G401.6 (cell line): ENCODE measurements at regions not wholly inside any gene's neighbourhood (a gene's known extent, or its start where the extent isn't known, plus 50 kb on each side); places are given as distances from the start of the nearest gene placed in this dataset.

ENCODE experiments used
- FAIRE-seq: peaks from 2 replicates; lab custom pipeline; 2012; peaks lifted over from hg19 to GRCh38; lab: Jason Lieb, UNC

- FAIRE-seq: no peak
Measured at GRCh38 chr16:85379041-85380001, 233.8 kb upstream of the GSE1 start.

- no peak for FAIRE-seq
Measured at GRCh38 chr16:85380002-85380395, 233.1 kb upstream of the GSE1 start.

GRCh38 chr16:85380905-85381737 is 232.0 kb upstream of the GSE1 start:
- no peak for FAIRE-seq

GRCh38 chr16:85381738-85382592 is 231.2 kb upstream of the GSE1 start:
- no peak for FAIRE-seq

- FAIRE-seq: no peak
Measured at GRCh38 chr16:85382717-85383118, 230.4 kb upstream of the GSE1 start.

- FAIRE-seq: no peak
Measured at GRCh38 chr16:85383836-85384832, 229.0 kb upstream of the GSE1 start.

- no peak for FAIRE-seq
Measured at GRCh38 chr16:85384833-85385462, 228.2 kb upstream of the GSE1 start.

- no peak for FAIRE-seq
Measured at GRCh38 chr16:85385463-85386331, 227.4 kb upstream of the GSE1 start.

- FAIRE-seq: no peak
Measured at GRCh38 chr16:85386467-85387170, 226.5 kb upstream of the GSE1 start.

- FAIRE-seq: no peak
Measured at GRCh38 chr16:85387171-85387507, 226.0 kb upstream of the GSE1 start.

GRCh38 chr16:85387731-85388295 is 225.3 kb upstream of the GSE1 start:
- no peak for FAIRE-seq

GRCh38 chr16:85389679-85390470 is 223.2 kb upstream of the GSE1 start:
- FAIRE-seq: no peak

- no peak for FAIRE-seq
Measured at GRCh38 chr16:85390511-85391174, 222.5 kb upstream of the GSE1 start.

- FAIRE-seq: no peak
Measured at GRCh38 chr16:85391175-85391707, 221.9 kb upstream of the GSE1 start.

GRCh38 chr16:85391769-85392583 is 221.1 kb upstream of the GSE1 start:
- FAIRE-seq: no peak
